HCT116 (cell line): ENCODE measurements at regions not wholly inside any gene's neighbourhood (a gene's known extent, or its start where the extent isn't known, plus 50 kb on each side); places are given as distances from the start of the nearest gene placed in this dataset.

Experiments used
- ATAC-seq: fragments of 200-7000 bp; cut with Tn5 transposase; 2 replicates; pipeline ENCODE4 v1.9.1; 2020; ENCODE audit warnings: mild to moderate bottlenecking, moderate library complexity
- BruUV-seq: library from RNA; stranded (reverse); fragments of 400-500 nt; replicated peaks from 2 replicates; lab custom pipeline; 2021; lab: Mats Ljungman, UMichigan
- CTCF ChIA-PET: fragments of 300-600 bp; sonication (Branson Sonifier 250); formaldehyde crosslinking; loops from one replicate; lab custom pipeline; 2021; ENCODE audit warnings: antibody characterized with exemption; lab: Charles Lee
- POLR2A ChIA-PET: fragments of 300-600, 350-600 bp; sonication (Branson Sonifier 250); formaldehyde crosslinking; loops from one replicate; lab custom pipeline; 2021; ENCODE audit warnings: antibody characterized with exemption; lab: Charles Lee
- RAD21 ChIA-PET, 2 experiments: fragments of 300-600 bp; sonication (Branson Sonifier 250); formaldehyde crosslinking; loops; one replicate each; lab custom pipeline; 2023; ENCODE audit warnings: low total read pairs in 2 of 2; ENCODE audit not compliant: uncharacterized antibody in 2 of 2, unreplicated experiment in 2 of 2, low non-redundant PET in 1 of 2; lab: Charles Lee
- DNase-seq: peaks from one replicate; pipeline ENCODE4 v3.0.0-alpha.2; 2010; ENCODE audit warnings: low read depth, low spot score
- H2AFZ ChIP-seq: fragments of 200-600 bp; shearing (Covaris generic), sonication (generic); 2 replicates; pipeline ENCODE4 v1.6.1; 2017; ENCODE audit warnings: low read depth, mixed run types, mixed read lengths, antibody characterized with exemption, low read length; ENCODE audit not compliant: poor library complexity, severe bottlenecking
- H3K27ac ChIP-seq: 2 replicates; pipeline ENCODE4 v1.5.1; 2012; ENCODE audit warnings: low read depth, low read length
- H3K27me3 ChIP-seq: fragments of 200-600 bp; sonication (generic); 2 replicates; pipeline ENCODE4 v1.6.1; 2016; ENCODE audit warnings: mixed run types, low read length, mixed read lengths; ENCODE audit not compliant: insufficient read depth
- H3K36me3 ChIP-seq, 2 experiments: fragments of 200-500 bp in 1 of 2; fragments of 200-600 bp in 1 of 2; sonication (Bioruptor generic) in 1 of 2; sonication (generic) in 1 of 2; 2 replicates each; pipeline versions ENCODE4 v1.5.1 to v1.6.1; 2014 to 2016; ENCODE audit warnings: low read length in 2 of 2, inconsistent platforms in 1 of 2, mixed read lengths in 1 of 2, mixed run types in 1 of 2; ENCODE audit not compliant: insufficient read depth in 2 of 2, control insufficient read depth in 1 of 2
- H3K4me1 ChIP-seq, 2 experiments: fragments of 200-600 bp in 1 of 2; sonication (generic) in 1 of 2; 2 replicates each; pipeline versions ENCODE4 v1.5.1 to v1.6.1; 2012 to 2017; ENCODE audit warnings: low read length in 2 of 2, inconsistent platforms in 1 of 2, mild to moderate bottlenecking in 1 of 2, mixed read lengths in 1 of 2, mixed run types in 1 of 2, moderate library complexity in 1 of 2; ENCODE audit not compliant: insufficient read depth in 2 of 2, control insufficient read depth in 1 of 2
- H3K4me2 ChIP-seq: fragments of 200-600 bp; sonication (generic); 2 replicates; pipeline ENCODE4 v1.6.1; 2017; ENCODE audit warnings: mixed run types, low read length, mixed read lengths
- H3K4me3 ChIP-seq, 2 experiments: fragments of 200-600 bp in 1 of 2; sonication (generic) in 1 of 2; replicated peaks in 1 of 2; 2 replicates each; pipeline ENCODE4 v1.5.1; 2011 to 2016; ENCODE audit warnings: low read length in 2 of 2, control low read depth in 1 of 2, low read depth in 1 of 2, mild to moderate bottlenecking in 1 of 2, mixed read lengths in 1 of 2, mixed run types in 1 of 2
- H3K79me2 ChIP-seq: fragments of 200-600 bp; sonication (generic); 2 replicates; pipeline ENCODE4 v1.6.1; 2017; ENCODE audit warnings: mild to moderate bottlenecking, mixed run types, low read length, moderate library complexity, mixed read lengths; ENCODE audit not compliant: insufficient read depth
- H3K9ac ChIP-seq: fragments of 200-600 bp; sonication (generic); 2 replicates; pipeline ENCODE4 v1.6.1; 2016; ENCODE audit warnings: low read length, mixed read lengths
- H3K9me2 ChIP-seq: fragments of 200-600 bp; sonication (generic), shearing (Covaris generic); 2 replicates; pipeline ENCODE4 v1.6.1; 2017; ENCODE audit warnings: mixed run types, mild to moderate bottlenecking, moderate library complexity; ENCODE audit not compliant: insufficient read depth
- H3K9me3 ChIP-seq, 2 experiments: fragments of 200-500 bp in 1 of 2; fragments of 200-600 bp in 1 of 2; sonication (Bioruptor generic) in 1 of 2; sonication (generic) in 1 of 2; 2 replicates each; pipeline ENCODE4 v1.6.1; 2014 to 2017; ENCODE audit warnings: low read length in 2 of 2, mixed read lengths in 2 of 2, inconsistent platforms in 1 of 2, low read depth in 1 of 2, mild to moderate bottlenecking in 1 of 2, mixed run types in 1 of 2, moderate library complexity in 1 of 2; ENCODE audit not compliant: control insufficient read depth in 1 of 2, insufficient read depth in 1 of 2
- H4K20me1 ChIP-seq: fragments of 200-600 bp; sonication (generic), shearing (Covaris generic); 2 replicates; pipeline ENCODE4 v1.6.1; 2017; ENCODE audit warnings: mixed run types, mild to moderate bottlenecking, moderate library complexity; ENCODE audit not compliant: insufficient read depth
- EGR1 ChIP-seq: IDR thresholded peaks from 2 replicates; pipeline ENCODE4 v1.6.1; 2012; ENCODE audit warnings: low read depth
- EZH2phosphoT487 ChIP-seq: fragments of 200-600 bp; IDR thresholded peaks from 2 replicates; pipeline ENCODE4 v1.6.1; 2018; ENCODE audit warnings: antibody characterized with exemption, borderline replicate concordance
- SRF ChIP-seq: IDR thresholded peaks from 2 replicates; pipeline ENCODE4 v1.6.1; 2012; ENCODE audit warnings: low read depth
- intact Hi-C: fragments of 100-400 bp; cut with micrococcal nuclease; formaldehyde crosslinking; loops from 2 replicates; pipeline ENCODE4 v1.10.0; 2022
- TF ChIP-seq, protein P1 (sequence below), 3 experiments: fragments of 200-600 bp in 1 of 3; sonication (generic) in 1 of 3; IDR thresholded peaks in 2 of 3; conservative IDR thresholded peaks in 1 of 3; 2 replicates each; pipeline ENCODE4 v1.5.1; 2012 to 2017; ENCODE audit warnings: low read depth in 2 of 3, low read length in 2 of 3, antibody characterized with exemption in 1 of 3, borderline replicate concordance in 1 of 3, control low read depth in 1 of 3, mild to moderate bottlenecking in 1 of 3, mixed read lengths in 1 of 3, mixed run types in 1 of 3, moderate library complexity in 1 of 3; ENCODE audit not compliant: insufficient read depth in 1 of 3
- TF ChIP-seq, protein P2 (sequence below): IDR thresholded peaks from 2 replicates; pipeline ENCODE4 v1.6.1; 2012; ENCODE audit warnings: low read depth

DNA sequence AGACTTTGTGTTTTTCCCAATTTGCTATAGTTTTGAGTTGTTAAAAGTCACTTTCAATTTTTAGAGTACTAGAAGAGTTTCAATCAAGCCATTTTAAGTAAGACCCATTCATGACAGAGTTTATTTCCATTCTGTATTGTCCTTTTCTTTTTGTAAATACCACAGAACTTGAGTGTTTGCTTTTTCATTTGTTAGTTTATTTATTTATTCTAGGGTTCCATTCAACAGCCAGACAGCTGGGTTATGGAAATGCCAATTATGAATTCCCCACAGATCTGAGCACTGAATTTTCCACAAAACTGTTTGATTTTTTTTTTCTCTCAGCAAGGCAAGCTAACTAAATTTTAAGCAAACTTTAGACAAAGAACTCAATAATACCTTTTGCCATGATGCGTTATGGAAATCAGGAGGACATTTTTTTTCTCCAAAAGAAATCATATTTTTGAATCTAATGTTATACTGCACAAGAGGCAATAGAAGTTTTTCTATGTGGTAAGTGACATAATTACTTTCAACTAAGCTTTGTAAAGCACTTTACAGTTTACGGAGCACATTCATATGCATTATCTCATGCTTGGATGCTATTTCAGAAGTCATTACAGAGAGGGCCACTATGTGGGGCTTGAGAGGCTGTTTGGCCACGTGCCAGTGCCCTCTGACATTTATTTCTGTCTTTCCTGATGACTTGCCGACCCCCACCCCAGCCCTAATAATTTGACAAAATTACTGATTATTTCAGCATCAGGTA lies 181.5 kb downstream of the VRK1 start:
- no peaks in the 10 kb centered on the region for H3K4me1 ChIP-seq
- no peak overlapping the region for H3K4me3 ChIP-seq
- no peaks in the 10 kb centered on the region for H3K27me3 ChIP-seq
- peaks cover 0 to 2% of the 10 kb centered on the region in 2 experiments; a peak in 1 of 4 replicates for H3K9me3 ChIP-seq
- H3K9me2 ChIP-seq, result no peaks in the 10 kb centered on the region
- TF ChIP-seq, protein P1, sequence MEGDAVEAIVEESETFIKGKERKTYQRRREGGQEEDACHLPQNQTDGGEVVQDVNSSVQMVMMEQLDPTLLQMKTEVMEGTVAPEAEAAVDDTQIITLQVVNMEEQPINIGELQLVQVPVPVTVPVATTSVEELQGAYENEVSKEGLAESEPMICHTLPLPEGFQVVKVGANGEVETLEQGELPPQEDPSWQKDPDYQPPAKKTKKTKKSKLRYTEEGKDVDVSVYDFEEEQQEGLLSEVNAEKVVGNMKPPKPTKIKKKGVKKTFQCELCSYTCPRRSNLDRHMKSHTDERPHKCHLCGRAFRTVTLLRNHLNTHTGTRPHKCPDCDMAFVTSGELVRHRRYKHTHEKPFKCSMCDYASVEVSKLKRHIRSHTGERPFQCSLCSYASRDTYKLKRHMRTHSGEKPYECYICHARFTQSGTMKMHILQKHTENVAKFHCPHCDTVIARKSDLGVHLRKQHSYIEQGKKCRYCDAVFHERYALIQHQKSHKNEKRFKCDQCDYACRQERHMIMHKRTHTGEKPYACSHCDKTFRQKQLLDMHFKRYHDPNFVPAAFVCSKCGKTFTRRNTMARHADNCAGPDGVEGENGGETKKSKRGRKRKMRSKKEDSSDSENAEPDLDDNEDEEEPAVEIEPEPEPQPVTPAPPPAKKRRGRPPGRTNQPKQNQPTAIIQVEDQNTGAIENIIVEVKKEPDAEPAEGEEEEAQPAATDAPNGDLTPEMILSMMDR (IDR thresholded peaks at IDR 0.05 in 2 of 3, conservative IDR thresholded peaks at IDR 0.05 in 1 of 3; ENCODE audit: borderline replicate concordance in 1 of 3, insufficient read depth in 1 of 3, low read depth in 2 of 3, low read length in 2 of 3), result no peak
- TF ChIP-seq EZH2phosphoT487, result no peak
- TF ChIP-seq, protein P2, sequence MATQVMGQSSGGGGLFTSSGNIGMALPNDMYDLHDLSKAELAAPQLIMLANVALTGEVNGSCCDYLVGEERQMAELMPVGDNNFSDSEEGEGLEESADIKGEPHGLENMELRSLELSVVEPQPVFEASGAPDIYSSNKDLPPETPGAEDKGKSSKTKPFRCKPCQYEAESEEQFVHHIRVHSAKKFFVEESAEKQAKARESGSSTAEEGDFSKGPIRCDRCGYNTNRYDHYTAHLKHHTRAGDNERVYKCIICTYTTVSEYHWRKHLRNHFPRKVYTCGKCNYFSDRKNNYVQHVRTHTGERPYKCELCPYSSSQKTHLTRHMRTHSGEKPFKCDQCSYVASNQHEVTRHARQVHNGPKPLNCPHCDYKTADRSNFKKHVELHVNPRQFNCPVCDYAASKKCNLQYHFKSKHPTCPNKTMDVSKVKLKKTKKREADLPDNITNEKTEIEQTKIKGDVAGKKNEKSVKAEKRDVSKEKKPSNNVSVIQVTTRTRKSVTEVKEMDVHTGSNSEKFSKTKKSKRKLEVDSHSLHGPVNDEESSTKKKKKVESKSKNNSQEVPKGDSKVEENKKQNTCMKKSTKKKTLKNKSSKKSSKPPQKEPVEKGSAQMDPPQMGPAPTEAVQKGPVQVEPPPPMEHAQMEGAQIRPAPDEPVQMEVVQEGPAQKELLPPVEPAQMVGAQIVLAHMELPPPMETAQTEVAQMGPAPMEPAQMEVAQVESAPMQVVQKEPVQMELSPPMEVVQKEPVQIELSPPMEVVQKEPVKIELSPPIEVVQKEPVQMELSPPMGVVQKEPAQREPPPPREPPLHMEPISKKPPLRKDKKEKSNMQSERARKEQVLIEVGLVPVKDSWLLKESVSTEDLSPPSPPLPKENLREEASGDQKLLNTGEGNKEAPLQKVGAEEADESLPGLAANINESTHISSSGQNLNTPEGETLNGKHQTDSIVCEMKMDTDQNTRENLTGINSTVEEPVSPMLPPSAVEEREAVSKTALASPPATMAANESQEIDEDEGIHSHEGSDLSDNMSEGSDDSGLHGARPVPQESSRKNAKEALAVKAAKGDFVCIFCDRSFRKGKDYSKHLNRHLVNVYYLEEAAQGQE, result no peak
- TF ChIP-seq EGR1, result no peak
- no peak for TF ChIP-seq SRF
- no TSS peak for BruUV-seq
- no peak overlapping the region for H2AFZ ChIP-seq
- ChIA-PET CTCF (no interaction called here), RAD21 (no interaction called here), POLR2A (no interaction called here)
- H4K20me1 ChIP-seq, result no peaks in the 10 kb centered on the region
- no peaks in the 10 kb centered on the region for H3K36me3 ChIP-seq
- no peak overlapping the region for H3K4me2 ChIP-seq
- intact Hi-C loops, result no loop called here
- H3K27ac ChIP-seq, result no peak overlapping the region
- H3K9ac ChIP-seq, result no peak overlapping the region
- no peaks in the 10 kb centered on the region for H3K79me2 ChIP-seq
- DNase-seq (no peak), ATAC-seq (no peak)
